IPS DF 4.7 (cell line): ENCODE measurements at regions not wholly inside any gene's neighbourhood (a gene's known extent, or its start where the extent isn't known, plus 50 kb on each side); places are given as distances from the start of the nearest gene placed in this dataset.

Source experiments
- DNase-seq: peaks from one replicate; pipeline ENCODE4 v3.0.0-alpha.2; 2013; ENCODE audit warnings: low spot score; ENCODE audit errors: extremely low read depth

DNA sequence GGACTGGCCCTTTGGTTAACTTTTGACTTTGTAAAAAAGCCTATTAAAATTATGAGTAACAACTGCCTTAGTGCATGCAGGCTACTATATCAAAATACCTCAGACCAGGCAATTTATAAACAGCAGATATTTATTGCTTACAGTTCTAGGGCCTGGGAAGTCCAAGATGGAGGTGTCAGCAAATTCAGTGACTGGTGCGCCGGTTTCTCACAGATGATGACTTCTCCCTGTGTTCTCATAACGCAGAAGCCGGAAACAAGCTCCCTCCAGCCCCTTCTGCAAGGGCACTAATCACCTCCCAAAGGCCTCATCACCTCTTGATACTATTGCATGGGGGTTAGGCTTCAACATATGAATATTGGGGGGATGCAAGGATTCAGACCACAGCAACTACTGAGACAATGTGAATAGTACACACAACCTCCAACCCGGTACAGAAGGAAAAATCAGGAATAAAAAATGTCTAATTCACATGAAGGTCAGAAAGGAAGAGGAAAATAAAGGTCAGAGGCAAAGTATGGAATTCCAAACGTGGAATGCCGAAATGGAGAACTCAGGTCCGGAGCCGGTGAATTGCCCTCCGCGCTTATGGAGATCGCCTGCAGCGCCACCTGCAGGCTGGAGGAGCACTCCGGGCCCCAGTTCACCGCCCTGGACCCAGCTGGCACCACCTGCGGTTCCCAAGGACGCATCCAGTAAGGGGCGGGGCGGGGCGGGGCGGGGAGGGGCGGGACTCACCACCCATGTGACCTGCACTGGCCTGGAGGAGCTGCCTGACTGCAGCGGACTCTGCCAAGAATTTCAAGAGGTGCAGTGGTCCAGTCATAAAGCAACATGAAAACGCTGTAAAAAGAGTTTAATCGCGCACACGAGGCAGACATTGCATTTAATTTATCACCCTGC is 203.4 kb downstream of the KIF26A start:
- DNase-seq: peak; percentile 19

DNA sequence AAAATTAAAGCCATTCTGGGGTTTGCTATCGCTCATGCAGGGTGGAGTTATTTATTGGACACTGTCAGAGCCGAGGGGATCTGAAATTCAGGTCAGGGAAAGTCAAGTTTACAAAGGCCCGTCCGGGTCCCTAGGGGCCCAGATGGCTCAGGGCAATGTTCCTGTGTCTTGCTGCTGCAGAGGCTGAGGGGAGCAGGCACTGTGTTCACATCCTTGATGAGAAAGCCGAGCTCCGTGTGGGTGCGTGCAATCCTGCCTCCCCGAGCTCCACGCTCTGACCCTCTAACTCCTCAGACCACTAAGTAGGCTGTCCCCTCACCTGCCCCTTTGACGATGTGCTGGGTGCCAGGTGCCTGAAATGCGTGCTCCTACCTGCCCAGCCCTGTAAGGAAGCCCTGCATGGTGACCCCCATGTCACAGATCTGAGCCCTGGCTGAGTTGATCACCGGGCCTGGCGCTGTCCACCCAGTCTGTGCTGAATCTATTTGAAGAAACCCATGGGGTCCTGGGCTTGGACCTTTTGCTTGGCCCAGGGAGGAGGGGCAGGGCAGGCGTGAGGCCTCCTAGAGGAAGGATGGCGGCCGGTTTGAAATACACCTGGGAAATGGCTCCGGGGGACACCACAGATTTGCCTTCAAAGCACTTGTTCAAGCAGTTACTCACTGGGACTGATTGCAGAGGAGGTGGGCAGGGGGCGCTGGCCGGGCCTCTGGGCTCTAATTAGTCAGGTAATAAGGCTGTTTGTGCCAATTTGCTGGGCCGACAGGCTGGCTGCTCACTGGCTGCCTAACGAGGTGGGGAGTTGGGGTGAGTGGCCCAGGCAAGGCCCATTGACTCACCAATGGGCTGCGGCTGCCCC is 204.3 kb downstream of the KIF26A start:
- no peak for DNase-seq

DNA sequence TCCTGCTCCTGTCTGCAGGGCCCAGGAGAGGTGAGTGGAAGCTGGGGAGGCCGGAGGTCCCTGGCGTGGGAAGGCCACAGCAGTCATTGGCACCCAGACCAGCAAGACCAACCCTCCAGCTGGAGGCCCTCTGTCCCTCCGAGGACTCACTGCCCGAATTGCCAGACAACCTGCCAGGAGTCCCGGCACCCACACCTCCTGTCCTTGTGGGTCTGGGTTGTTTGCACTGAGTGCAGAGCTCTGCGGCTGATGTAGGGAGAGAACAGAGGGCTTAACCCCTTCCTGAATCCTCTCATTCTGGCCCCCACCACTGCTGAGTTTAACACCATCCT is 204.9 kb downstream of the KIF26A start:
- DNase-seq: no peak

DNA sequence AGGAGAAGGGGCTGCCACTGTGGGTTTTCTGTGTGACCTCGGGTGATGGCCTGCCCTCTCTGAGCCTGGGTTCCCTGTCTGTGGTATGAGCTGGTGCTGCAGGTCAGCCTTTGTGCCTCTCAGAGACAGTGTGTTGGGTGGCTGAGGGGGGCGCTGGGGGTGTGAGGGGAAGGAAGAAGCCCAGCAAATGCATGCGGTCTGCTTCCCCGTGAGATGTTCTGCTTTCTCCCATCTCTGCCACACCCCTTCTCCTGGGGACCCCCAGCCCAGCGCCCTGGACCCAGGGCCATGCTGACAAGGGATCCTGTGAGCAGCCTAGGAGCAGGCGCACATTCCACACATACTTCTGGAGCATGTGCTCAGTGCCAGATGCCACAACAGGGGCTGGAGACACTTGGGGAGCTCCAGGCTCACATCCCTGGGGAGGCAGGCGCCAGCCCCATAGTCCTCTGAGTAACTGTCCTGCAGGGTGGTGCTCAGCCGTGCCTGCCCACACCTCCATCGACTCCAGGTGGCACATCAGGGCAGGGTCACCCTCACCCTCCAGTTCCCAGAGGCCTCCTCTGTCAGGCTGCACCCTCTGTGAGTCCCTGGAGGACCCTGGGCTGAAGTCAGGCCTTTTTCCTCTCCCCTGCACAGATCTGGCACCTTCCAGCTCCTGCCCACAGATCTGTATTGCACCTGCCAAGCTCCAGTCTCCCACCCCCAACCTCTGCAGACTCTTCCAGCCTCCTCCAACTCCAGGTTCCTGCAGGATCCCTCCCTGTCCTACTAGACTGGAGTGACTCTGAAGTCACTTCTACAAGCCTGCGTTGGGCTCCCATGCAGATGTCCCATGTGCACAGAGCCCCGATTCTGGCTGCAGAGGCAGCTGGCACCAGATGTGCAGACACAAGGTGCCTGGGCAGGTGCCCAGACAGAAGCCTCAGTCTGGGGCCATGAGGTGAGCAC is 205.6 kb downstream of the KIF26A start:
- no peak for DNase-seq

DNA sequence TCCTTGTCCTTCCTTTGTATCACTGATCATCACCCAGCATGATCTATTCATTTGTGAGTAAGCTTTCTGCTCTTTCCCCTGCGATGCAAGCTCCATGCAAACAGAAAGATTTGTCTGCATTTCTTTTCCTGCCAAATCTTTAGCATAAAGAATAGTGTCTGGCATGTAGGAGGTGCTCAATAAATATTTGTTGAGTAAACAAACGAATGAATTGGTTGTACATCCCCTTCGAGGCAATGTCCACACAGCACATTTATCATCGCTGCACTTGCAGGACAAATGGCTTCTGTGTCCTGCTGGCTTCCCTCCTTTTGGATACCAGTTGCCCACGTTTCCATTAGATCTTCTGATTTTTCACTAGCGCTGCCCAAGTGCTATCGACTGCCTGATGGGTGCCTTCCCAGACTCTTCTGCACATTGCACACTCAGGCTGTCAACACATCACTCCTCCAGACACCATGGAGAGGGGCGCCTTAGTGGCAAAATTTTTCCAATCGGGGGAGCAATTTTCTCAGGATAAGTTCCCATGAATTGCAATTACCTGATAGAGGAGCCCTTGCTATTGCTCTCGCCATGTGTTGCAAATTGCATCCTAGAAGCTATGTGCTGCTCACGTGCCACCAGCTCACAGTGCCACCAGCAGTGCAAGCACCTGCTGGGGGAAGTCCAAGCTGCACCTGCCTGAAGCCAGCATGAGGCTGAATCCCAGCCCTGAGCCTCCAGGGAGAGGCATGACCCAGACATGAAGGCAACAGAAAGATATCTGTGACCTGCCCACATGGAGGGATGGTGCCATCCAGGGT is 206.6 kb downstream of the KIF26A start:
- no peak for DNase-seq

DNA sequence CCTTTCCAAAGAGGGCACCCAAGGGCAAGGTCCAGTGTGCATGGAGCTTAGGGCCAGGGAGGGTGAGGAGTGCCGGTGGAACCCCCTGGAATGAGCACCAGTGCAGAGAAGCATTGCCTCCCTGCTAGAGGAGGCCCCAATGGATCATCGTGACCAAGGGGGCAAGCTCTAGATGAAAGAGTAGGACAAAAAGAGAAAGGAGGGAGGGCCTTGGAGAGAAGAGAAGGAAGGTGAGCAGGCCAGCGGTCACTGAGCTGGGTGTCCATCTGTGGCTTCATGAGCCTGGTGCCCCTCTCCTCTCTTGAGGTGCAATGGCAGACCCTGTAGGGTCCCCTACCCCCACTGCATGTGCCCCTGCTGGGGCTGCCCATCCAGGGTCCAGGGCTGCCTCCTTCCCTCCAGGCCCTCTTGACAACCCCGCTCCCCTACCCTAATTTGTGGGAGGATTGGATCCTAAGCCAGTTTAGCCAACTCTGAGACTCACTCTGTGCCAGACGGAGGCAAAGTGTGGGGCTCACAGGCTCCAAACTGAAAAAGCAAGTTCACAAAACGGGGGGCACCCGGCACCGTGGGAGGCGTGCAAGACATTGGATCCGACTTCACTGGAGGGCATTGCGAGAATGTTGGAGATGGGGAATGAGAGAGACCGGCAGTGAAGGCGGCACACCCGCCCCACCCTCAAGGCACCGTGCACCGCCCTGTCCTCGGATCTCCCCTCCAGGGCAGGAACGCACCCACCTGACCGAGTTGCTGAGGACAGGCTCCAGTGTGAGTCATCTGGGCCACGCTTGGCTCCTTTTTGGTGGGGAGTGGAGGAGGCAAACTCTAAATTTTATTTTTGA is 207.5 kb downstream of the KIF26A start:
- no peak for DNase-seq

DNA sequence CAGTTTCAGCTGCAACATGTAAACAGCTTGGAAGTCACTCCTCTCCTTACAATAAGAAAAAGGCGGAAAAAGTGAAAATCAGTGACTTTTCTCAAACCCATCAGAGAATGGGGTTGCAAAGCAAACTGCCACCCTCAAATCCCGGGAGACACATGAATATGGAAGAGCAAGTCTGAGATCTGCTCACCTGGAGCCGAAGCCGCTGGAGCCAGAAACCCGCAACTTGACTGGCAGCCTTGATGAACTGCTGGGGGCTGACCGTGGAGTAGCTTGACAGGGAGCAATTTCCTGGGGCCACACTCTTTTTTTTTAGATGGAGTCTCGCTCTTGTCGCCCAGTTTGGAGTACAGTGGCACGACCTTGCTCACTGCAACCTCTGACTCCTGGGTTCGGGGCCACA is 208.2 kb downstream of the KIF26A start:
- no peak for DNase-seq

DNA sequence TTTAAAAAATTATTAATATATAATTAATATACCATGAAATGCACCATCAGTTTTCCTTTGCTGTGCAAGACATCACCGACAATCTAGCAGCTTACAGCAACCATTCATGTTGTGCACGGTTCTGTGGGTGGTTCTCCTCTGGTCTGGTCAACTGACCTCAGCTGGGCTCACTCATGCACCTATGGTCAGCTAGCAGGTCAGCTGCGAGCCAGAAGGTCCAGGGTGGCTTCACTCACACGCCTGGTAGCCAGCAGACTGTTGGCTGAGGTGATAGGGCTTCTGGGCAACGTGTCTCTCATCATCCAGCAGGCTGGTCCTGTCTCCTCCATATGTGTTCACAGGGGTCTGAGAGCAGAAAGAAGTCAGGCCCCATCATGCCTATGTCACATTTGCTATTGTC is 210.4 kb downstream of the KIF26A start:
- no peak for DNase-seq

DNA sequence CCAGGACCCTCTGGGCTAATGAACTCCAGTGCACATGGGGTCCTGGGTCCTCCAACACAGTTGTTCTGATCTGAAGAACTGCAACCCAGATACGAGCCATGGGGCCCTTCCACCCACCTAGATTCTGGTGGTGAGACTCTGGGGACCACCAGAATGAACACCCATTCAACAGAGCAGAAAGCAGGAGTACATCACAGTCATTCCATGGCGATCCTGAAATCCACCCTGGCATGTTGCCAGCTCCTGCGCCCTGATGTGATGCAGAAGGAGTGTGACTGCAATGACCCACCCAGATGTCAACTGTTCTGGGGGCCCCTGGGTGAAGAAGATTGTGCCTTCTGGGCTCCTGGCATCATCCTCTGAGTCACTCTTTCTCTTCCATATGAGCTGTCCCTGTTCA is 211.6 kb downstream of the KIF26A start:
- no peak for DNase-seq

DNA sequence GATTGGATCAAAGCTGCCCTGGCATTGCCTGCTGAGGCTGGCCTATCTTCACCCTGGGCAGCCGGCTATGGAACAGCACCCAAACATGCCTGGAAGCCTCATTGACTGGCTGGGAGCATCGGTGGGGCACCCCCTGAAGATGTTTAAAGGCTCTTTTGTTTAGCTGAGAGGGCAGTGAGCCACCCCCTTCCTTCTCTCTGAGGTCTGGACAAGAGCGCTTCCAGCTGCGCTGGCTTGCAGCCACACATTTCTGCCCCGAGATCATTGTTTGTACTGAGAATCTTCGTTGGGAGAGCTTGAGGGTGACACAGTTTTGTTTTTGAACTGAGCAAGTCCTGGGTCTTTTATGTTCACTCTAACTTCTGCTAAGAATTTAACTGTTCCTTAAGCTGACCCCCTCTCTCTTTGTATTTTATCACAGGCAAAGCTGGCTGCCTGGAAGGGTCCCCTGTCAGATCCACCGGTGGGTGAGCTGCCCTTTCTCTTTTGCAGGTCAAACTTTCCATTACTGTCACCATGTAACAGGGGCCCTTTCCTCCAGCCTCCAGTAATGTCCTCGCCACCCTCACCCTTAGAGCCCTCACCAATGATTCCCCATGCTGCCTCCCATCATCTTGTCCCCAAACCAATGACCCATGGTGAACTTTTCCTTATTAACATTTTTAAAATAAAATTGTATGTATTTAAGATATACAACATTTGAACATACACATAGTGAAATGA is 212.2 kb downstream of the KIF26A start:
- no peak for DNase-seq

DNA sequence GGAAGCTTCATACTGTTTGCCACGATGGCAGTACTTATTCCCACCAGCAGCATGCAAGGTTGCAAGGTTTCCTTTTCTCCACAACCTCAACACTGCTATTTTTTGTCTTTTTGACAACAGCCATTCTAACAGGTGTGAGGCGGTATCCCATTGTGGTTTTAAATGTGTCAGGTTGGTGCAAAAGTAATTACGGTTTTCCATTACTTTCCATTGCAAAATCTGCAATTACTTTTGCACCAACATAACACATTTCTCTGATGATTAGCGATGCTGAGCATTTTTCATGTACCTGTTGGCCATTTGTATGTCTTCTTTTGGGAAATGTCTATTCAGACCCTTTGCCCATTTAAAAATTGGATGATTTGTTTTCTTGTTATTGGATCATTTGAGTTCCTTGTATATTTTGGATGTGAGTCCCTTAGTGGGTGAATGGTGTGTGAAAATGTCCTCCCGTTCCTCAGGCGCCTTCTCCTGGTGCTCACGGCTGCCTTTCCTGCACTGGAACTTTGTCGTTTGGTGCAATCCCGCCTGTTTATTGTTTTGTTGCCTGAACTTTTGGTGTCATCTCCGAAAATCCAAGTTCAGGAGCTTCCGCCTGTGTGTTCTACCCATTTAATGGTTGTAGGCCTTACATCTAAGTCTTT is 213.6 kb downstream of the KIF26A start:
- no peak for DNase-seq

DNA sequence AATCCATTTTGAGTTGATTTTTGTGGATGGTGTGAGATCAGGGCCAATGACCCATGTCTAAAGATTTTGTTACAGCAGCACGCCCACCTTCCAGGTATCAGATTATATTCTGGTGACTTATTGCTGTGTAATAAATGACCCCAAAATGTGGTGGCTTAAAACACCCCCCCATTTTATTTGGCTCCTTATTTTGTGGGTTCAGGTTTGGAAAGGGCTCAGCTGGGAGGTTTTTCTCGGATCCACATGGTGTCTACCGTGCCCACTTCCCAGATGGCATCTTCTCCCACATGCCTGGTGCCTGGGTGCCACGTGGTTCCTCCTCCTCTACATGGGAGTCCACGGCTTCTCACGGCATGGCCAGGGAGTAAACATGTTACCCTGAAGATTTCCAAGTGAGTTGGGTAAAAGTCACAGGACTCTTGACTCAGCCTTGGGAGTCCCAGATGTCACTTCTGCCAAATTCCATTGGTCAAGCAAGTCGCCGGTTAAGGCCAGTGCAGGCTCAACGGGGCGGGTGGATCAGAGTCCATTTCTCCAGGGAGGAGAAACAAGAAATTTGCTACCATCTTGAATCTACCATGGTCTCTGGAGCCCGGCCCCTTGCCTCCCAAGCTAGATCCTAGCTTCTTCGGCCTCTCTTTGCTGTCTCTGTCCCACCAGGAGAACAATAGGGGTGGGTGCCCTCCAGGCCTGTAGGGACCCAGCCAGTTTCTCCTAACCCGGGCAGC is 214.3 kb downstream of the KIF26A start:
- DNase-seq: no peak

DNA sequence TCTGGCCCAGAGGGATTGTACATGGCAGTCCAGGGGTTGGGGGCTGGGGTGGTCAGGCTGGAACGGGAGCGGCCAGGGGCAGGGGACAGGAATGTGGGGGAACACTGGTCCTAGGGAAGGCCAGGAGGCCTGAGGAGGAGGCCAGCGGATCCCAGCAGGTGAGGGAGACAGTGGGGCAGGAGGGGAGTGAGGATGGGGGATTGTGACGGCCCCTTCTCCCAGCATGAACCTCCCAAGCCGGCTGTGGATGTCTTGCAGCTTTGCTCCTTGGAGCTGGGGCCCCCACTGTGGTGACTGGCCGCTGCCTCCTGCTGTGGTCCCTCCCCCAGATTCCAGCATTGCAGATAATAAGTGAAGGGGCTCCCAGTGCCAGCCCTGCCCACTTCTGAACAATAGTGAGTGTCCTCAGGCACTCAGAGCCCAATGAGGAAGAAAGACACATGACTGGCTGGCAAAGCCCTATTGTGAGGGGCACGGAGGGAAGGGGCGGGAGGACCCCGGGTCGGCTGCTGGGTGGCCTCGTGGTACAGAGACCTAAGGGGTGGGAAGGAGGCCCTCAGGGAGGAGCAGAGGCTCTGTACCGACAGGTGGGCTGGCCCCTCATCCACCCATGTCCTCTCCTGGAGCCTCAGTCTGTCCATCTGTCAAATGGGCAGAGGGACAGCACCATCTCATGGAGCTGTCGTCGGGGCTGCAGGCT is 215.0 kb downstream of the KIF26A start:
- no peak for DNase-seq

DNA sequence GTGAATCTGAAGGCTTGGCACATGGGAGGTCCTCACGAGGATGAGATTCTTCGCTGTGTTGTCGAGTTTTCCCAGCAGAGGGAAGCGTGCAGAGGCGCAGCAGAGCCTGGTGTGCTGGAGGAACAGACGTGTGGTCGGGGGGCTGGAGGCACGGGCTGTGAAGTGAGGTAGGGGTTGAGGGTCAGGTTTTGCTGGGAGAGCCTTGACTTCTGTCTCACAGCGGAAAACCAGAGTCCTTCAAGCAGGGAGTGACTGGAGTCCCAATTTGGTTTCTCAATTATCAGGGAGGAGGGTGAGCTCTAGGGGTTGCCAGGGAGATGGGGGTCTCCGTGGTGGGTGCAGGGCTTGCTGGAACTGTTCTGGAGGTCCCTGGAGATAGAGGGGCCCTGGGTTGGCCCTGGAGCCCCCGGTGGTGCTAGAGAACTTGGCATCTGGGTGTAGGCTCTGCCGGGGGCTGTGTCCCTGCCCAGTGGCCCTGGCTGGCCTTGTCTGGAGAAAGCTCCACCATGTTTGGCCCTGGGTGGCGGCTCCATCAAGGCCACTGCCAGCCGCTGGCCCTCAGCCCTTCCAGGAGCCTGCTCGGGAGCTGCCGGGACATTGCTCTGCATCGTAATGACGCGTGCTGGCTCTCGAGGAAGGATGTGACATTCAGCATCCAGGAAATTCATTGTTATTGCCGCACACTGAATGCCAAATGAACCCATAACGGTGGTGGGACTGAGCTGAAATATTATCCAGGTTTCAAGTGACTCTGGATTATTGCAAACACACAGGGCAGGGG is 215.7 kb downstream of the KIF26A start:
- no peak for DNase-seq

DNA sequence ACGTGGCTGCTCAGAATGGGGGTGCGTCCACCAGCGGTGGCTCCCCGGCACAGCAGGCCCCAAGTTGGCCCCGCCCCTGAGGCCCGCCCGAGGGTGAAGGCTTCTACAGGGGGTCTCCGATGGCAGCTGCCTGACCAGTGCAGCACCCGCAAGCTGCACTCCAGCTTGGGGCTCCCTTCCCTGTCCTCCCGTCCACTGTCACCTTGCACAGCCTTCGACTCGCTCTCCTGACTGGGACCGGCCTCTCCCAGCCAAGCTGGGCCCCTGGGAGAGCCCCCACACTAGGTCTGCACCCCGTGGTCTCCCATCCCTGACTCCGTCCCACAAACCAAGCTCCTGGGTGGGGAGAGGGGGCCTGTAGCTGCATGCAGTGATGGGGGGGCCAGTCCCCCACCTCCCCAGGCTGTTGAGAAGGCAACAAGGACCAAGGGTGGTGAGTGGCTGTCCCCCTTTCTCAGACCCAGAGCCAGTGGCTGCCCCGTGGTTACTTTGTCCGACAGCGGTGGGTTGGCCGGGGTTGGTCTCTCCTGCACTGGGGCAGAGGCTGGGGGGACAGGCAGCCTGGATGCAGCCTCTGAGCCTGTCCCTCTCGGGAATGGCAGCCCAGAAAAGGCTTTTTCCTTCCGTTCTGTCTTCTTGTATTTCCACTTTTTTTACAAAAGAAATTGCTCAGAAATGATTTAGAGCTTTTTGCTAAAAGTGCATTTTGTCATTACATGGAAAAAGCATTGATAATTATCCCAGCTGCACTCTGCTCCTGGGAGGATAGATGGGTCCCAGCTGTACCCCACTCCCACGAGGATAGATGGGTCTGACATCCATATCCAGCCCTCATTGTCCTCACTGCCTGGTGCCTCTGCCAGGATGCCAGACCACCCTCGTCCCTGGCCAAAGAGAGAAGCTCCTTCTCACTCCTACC is 217.0 kb downstream of the KIF26A start:
- DNase-seq: no peak
